Stimulated activated effector memory CD8-positive, alpha-beta T cell treated with anti-CD3 and anti-CD28 coated beads, Interleukin-12 subunit alpha, Interleukin-12 subunit beta, amount 100 ng/mL, for 72 hours (primary cell): ENCODE measurements at regions not wholly inside any gene's neighbourhood (a gene's known extent, or its start where the extent isn't known, plus 50 kb on each side); places are given as distances from the start of the nearest gene placed in this dataset.

Experiments
- ATAC-seq: fragments of 150-1000 bp; cut with Tn5 transposase; 2 replicates; pipeline ENCODE4 v1.10.0; 2021
- DNase-seq, 2 donors: peaks; one replicate each; pipeline ENCODE4 v3.0.0; 2021 to 2022; ENCODE audit warnings: low spot score in 2 of 2
- H3K27ac Mint-ChIP-seq: one replicate; pipeline ENCODE4 v1.8.0; 2022; ENCODE audit warnings: mild to moderate bottlenecking, mixed read lengths
- H3K36me3 Mint-ChIP-seq: one replicate; pipeline ENCODE4 v1.8.0; 2022; ENCODE audit warnings: mild to moderate bottlenecking, mixed read lengths
- H3K4me1 Mint-ChIP-seq: one replicate; pipeline ENCODE4 v1.8.0; 2022; ENCODE audit warnings: mixed read lengths
- H3K4me3 Mint-ChIP-seq: one replicate; pipeline ENCODE4 v1.8.0; 2022; ENCODE audit warnings: mild to moderate bottlenecking, mixed read lengths
- H3K9me3 Mint-ChIP-seq: one replicate; pipeline ENCODE4 v1.8.0; 2022; ENCODE audit warnings: mixed read lengths

- H3K36me3 Mint-ChIP-seq, result no peaks in the 10 kb centered on the region
- H3K27ac Mint-ChIP-seq, result no peak overlapping the region
- DNase-seq, result no peak
- no peaks in the 10 kb centered on the region for H3K9me3 Mint-ChIP-seq
- ATAC-seq, result no peak
- no peaks in the 10 kb centered on the region for H3K4me1 Mint-ChIP-seq
- H3K4me3 Mint-ChIP-seq, result no peak overlapping the region
Measured at GRCh38 chr7:20033621-20034400, 183.4 kb downstream of the MACC1 start.

GRCh38 chr7:20032741-20033140 lies 184.4 kb downstream of the MACC1 start:
- DNase-seq (no peak), ATAC-seq (no peak)
- H3K4me3 Mint-ChIP-seq, result no peak overlapping the region
- H3K36me3 Mint-ChIP-seq, result no peaks in the 10 kb centered on the region
- no peak overlapping the region for H3K27ac Mint-ChIP-seq
- no peaks in the 10 kb centered on the region for H3K9me3 Mint-ChIP-seq
- no peaks in the 10 kb centered on the region for H3K4me1 Mint-ChIP-seq

GRCh38 chr7:20030915-20031362 lies 186.2 kb downstream of the MACC1 start:
- no peaks in the 10 kb centered on the region for H3K9me3 Mint-ChIP-seq
- H3K4me1 Mint-ChIP-seq, result no peaks in the 10 kb centered on the region
- H3K27ac Mint-ChIP-seq, result no peak overlapping the region
- DNase-seq (no peak), ATAC-seq (no peak)
- H3K36me3 Mint-ChIP-seq, result no peaks in the 10 kb centered on the region
- H3K4me3 Mint-ChIP-seq, result no peak overlapping the region

- H3K4me1 Mint-ChIP-seq, result no peaks in the 10 kb centered on the region
- no peak overlapping the region for H3K27ac Mint-ChIP-seq
- DNase-seq (no peak), ATAC-seq (no peak)
- no peaks in the 10 kb centered on the region for H3K36me3 Mint-ChIP-seq
- no peak overlapping the region for H3K4me3 Mint-ChIP-seq
- no peaks in the 10 kb centered on the region for H3K9me3 Mint-ChIP-seq
Measured at GRCh38 chr7:20030417-20030816, 186.8 kb downstream of the MACC1 start.

GRCh38 chr7:20026762-20027161 lies 190.4 kb downstream of the MACC1 start:
- DNase-seq (no peak), ATAC-seq (no peak)
- H3K4me3 Mint-ChIP-seq, result no peak overlapping the region
- H3K4me1 Mint-ChIP-seq, result no peaks in the 10 kb centered on the region
- H3K36me3 Mint-ChIP-seq, result no peaks in the 10 kb centered on the region
- H3K27ac Mint-ChIP-seq, result no peak overlapping the region
- peaks cover 4% of the 10 kb centered on the region for H3K9me3 Mint-ChIP-seq

- DNase-seq, result no peak
- Mint-ChIP-seq H3K4me1 (no peaks in the 10 kb centered on the region), H3K9me3 (peaks cover 22% of the 10 kb centered on the region), H3K27ac (no peak overlapping the region), H3K36me3 (no peaks in the 10 kb centered on the region), H3K4me3 (no peak overlapping the region)
- no peak for ATAC-seq
Measured at GRCh38 chr7:20021831-20022230, 195.4 kb downstream of the MACC1 start.

GRCh38 chr7:20021066-20021465 lies 196.1 kb downstream of the MACC1 start:
- peaks cover 22% of the 10 kb centered on the region for H3K9me3 Mint-ChIP-seq
- H3K27ac Mint-ChIP-seq, result no peak overlapping the region
- H3K4me3 Mint-ChIP-seq, result no peak overlapping the region
- no peaks in the 10 kb centered on the region for H3K36me3 Mint-ChIP-seq
- no peaks in the 10 kb centered on the region for H3K4me1 Mint-ChIP-seq
- ATAC-seq (no peak), DNase-seq (no peak)

- ATAC-seq (no peak), DNase-seq (no peak)
- peaks cover 22% of the 10 kb centered on the region for H3K9me3 Mint-ChIP-seq
- no peak overlapping the region for H3K4me3 Mint-ChIP-seq
- H3K36me3 Mint-ChIP-seq, result no peaks in the 10 kb centered on the region
- no peak overlapping the region for H3K27ac Mint-ChIP-seq
- H3K4me1 Mint-ChIP-seq, result no peaks in the 10 kb centered on the region
Measured at GRCh38 chr7:20019757-20020432, 197.3 kb downstream of the MACC1 start.

- Mint-ChIP-seq H3K4me1 (no peaks in the 10 kb centered on the region), H3K4me3 (no peak overlapping the region), H3K36me3 (no peaks in the 10 kb centered on the region), H3K27ac (no peak overlapping the region), H3K9me3 (peaks cover 19% of the 10 kb centered on the region)
- DNase-seq (no peak), ATAC-seq (no peak)
Measured at GRCh38 chr7:20016669-20017068, 200.5 kb downstream of the MACC1 start.

GRCh38 chr7:20013536-20013935 lies 203.6 kb downstream of the MACC1 start:
- Mint-ChIP-seq H3K4me1 (no peaks in the 10 kb centered on the region), H3K9me3 (peaks cover 8% of the 10 kb centered on the region), H3K4me3 (no peak overlapping the region), H3K36me3 (no peaks in the 10 kb centered on the region), H3K27ac (no peak overlapping the region)
- no peak for ATAC-seq
- DNase-seq, result no peak

- Mint-ChIP-seq H3K27ac (no peak overlapping the region), H3K9me3 (peaks cover 11% of the 10 kb centered on the region), H3K4me3 (no peak overlapping the region), H3K36me3 (no peaks in the 10 kb centered on the region), H3K4me1 (no peaks in the 10 kb centered on the region)
- DNase-seq (no peak), ATAC-seq (no peak)
Measured at GRCh38 chr7:20012100-20012499, 205.1 kb downstream of the MACC1 start.

GRCh38 chr7:20010877-20011276 lies 206.3 kb downstream of the MACC1 start:
- no peak overlapping the region for H3K4me3 Mint-ChIP-seq
- ATAC-seq (no peak), DNase-seq (no peak)
- no peak overlapping the region for H3K27ac Mint-ChIP-seq
- no peaks in the 10 kb centered on the region for H3K4me1 Mint-ChIP-seq
- H3K9me3 Mint-ChIP-seq, result peaks cover 14% of the 10 kb centered on the region
- H3K36me3 Mint-ChIP-seq, result no peaks in the 10 kb centered on the region

GRCh38 chr7:20007510-20007909 lies 209.7 kb downstream of the MACC1 start:
- ATAC-seq, result no peak
- no peak for DNase-seq
- Mint-ChIP-seq H3K9me3 (peaks cover 14% of the 10 kb centered on the region), H3K4me1 (no peaks in the 10 kb centered on the region), H3K27ac (no peak overlapping the region), H3K4me3 (no peak overlapping the region), H3K36me3 (no peaks in the 10 kb centered on the region)

- ATAC-seq (no peak), DNase-seq (no peak)
- Mint-ChIP-seq H3K4me3 (no peak overlapping the region), H3K36me3 (no peaks in the 10 kb centered on the region), H3K27ac (no peak overlapping the region), H3K9me3 (peaks cover 8% of the 10 kb centered on the region), H3K4me1 (no peaks in the 10 kb centered on the region)
Measured at GRCh38 chr7:20005081-20005480, 212.1 kb downstream of the MACC1 start.

GRCh38 chr7:19999681-20000080 lies 217.5 kb downstream of the MACC1 start:
- no peaks in the 10 kb centered on the region for H3K9me3 Mint-ChIP-seq
- DNase-seq, result no peak
- H3K4me1 Mint-ChIP-seq, result no peaks in the 10 kb centered on the region
- ATAC-seq, result no peak
- no peak overlapping the region for H3K27ac Mint-ChIP-seq
- no peak overlapping the region for H3K4me3 Mint-ChIP-seq
- H3K36me3 Mint-ChIP-seq, result no peaks in the 10 kb centered on the region

- peaks cover 19% of the 10 kb centered on the region for H3K9me3 Mint-ChIP-seq
- no peak for ATAC-seq
Measured at GRCh38 chr7:19991936-19992335, 218.5 kb upstream of the TMEM196 start.

More at GRCh38 chr7:19991936-19992335, 218.5 kb upstream of the TMEM196 start:
- DNase-seq, result no peak
- no peaks in the 10 kb centered on the region for H3K36me3 Mint-ChIP-seq
- H3K4me3 Mint-ChIP-seq, result no peak overlapping the region
- no peak overlapping the region for H3K27ac Mint-ChIP-seq
- H3K4me1 Mint-ChIP-seq, result no peaks in the 10 kb centered on the region
